ENCODE measurements at regions not wholly inside any gene's neighbourhood (a gene's known extent, or its start where the extent isn't known, plus 50 kb on each side); places are given as distances from the start of the nearest gene placed in this dataset.

DNA sequence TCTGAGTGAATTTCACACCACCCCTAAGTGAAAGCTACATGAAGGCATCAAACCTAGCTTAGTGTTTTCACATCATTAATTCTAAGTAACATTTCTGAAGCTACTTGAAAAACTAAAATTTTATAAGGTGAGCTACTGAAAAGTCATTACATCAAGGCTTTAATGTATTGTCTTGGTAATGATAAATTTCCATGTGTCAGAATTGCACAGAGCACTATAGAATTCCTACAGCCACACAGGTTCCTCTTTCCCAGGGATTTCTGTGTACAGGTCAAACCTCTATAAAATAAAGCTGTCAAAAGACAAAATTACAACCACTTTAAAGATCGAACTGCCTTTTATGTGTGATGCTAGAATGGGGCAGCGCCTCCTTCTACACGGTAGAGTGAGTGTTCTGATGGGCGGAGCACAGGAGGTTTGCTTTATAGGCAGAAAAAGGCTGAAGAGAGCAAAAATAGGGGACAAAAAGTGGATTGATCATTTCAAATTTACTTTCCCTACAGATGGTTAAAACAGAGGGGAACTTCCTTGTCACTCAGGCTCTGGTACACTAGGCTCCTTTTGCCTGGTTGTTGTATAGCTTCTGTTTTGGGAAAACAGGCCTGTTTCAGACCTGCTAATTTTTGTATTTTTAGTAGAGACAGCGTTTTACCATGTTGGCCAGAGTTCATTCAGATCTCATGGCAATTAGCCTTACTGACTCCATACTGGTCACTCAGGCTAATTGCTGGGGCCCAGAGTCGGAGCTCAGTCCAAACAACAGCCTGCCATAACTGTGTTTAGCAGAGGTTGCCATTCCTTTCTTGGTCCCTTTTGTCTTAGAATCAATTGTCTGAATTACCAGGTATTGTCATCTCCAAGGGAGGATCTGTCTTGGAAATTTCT, 102.5 kb upstream of the BASP1 start:
- DNase-seq (ENCODE audit: low spot score) (no peak), ATAC-seq (no peak)
- no peak overlapping the region; the same call in 1 of the 2 replicates for H3K27ac Mint-ChIP-seq
- no peak overlapping the region for H3K4me3 Mint-ChIP-seq
- Histone ChIP-seq H3K4me1 (ENCODE audit: insufficient read depth) (peaks cover 28% of the 10 kb centered on the region), H4K20me1 (replicated peaks; ENCODE audit: insufficient read depth) (no peaks in the 10 kb centered on the region), H2AFZ (peak overlapping the region; percentile 7; the same call in 1 of the 2 replicates), H3K4me2 (no peak overlapping the region), H3K27me3 (ENCODE audit: insufficient read depth) (no peaks in the 10 kb centered on the region), H3K4me3 (no peak overlapping the region), H3K79me2 (replicated peaks; ENCODE audit: insufficient read depth) (no peaks in the 10 kb centered on the region), H3K27ac (ENCODE audit: low read depth) (no peak overlapping the region), H3K36me3 (ENCODE audit: insufficient read depth) (no peaks in the 10 kb centered on the region), H3F3A (replicated peaks; ENCODE audit: low read depth) (no peaks in the 10 kb centered on the region), H3K9me2 (ENCODE audit: insufficient read depth) (no peaks in the 10 kb centered on the region)
- H3K27me3 Mint-ChIP-seq (ENCODE audit: insufficient read depth, low read depth, poor library complexity), result peaks cover 8% of the 10 kb centered on the region
- no peaks in the 10 kb centered on the region for H3K36me3 Mint-ChIP-seq (ENCODE audit: low read depth)
- TF ChIP-seq EZH2 (IDR thresholded peaks at IDR 0.05; ENCODE audit: low read depth, unreplicated experiment), result no peak
- no peak for TF ChIP-seq ZNF114 (CRISPR knock-in tag; IDR thresholded peaks at IDR 0.05)
- no peak for TF ChIP-seq STAT1 (IDR thresholded peaks at IDR 0.05; ENCODE audit: unreplicated experiment)
- no peak for TF ChIP-seq CTCF (conservative IDR thresholded peaks at IDR 0.05; ENCODE audit: low read depth in 2 of 2)
- no peak for TF ChIP-seq JUNB (IDR thresholded peaks at IDR 0.05; ENCODE audit: unreplicated experiment)
- TF ChIP-seq REST (IDR thresholded peaks at IDR 0.05; ENCODE audit: unreplicated experiment), result no peak
- TF ChIP-seq EZH2phosphoT487 (IDR thresholded peaks at IDR 0.05; ENCODE audit: unreplicated experiment), result no peak
- TF ChIP-seq POLR2AphosphoS5 (IDR thresholded peaks at IDR 0.05; ENCODE audit: low read depth), result no peak
- TF ChIP-seq ZNF462 (CRISPR knock-in tag; IDR thresholded peaks at IDR 0.05), result no peak
- TF ChIP-seq NANOG (IDR thresholded peaks at IDR 0.05; ENCODE audit: borderline replicate concordance), result no peak
- no peak for TF ChIP-seq CREB1 (CRISPR knock-in tag; IDR thresholded peaks at IDR 0.05; ENCODE audit: low read depth)
- TF ChIP-seq, protein P1, sequence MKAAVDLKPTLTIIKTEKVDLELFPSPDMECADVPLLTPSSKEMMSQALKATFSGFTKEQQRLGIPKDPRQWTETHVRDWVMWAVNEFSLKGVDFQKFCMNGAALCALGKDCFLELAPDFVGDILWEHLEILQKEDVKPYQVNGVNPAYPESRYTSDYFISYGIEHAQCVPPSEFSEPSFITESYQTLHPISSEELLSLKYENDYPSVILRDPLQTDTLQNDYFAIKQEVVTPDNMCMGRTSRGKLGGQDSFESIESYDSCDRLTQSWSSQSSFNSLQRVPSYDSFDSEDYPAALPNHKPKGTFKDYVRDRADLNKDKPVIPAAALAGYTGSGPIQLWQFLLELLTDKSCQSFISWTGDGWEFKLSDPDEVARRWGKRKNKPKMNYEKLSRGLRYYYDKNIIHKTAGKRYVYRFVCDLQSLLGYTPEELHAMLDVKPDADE (IDR thresholded peaks at IDR 0.05), result no peak
- TF ChIP-seq ZNF331 (CRISPR knock-in tag; IDR thresholded peaks at IDR 0.05; ENCODE audit: low read depth), result no peak
- H3K4me1 Mint-ChIP-seq, result peaks cover 19% of the 10 kb centered on the region
- no peaks in the 10 kb centered on the region for H3K9me3 Mint-ChIP-seq
